ENCODE measurements at regions not wholly inside any gene's neighbourhood (a gene's known extent, or its start where the extent isn't known, plus 50 kb on each side); places are given as distances from the start of the nearest gene placed in this dataset.

- Histone ChIP-seq H3K4me3 (no peak overlapping the region), H3K9me3 (no peaks in the 10 kb centered on the region), H3K36me3 (no peaks in the 10 kb centered on the region), H3K27me3 (ENCODE audit: low read depth) (peaks cover 36% of the 10 kb centered on the region), H3K4me1 (no peaks in the 10 kb centered on the region), H3K27ac (no peak overlapping the region)
- DNase-seq: no peak
- intact Hi-C loops (cut with DNase I): no loop called here
- no peak for TF ChIP-seq CTCF (IDR thresholded peaks at IDR 0.05)
- ATAC-seq: no peak
These were observed 51.3 kb upstream of the IRX4 start for GRCh38 chr5:1934056-1934394.

DNA sequence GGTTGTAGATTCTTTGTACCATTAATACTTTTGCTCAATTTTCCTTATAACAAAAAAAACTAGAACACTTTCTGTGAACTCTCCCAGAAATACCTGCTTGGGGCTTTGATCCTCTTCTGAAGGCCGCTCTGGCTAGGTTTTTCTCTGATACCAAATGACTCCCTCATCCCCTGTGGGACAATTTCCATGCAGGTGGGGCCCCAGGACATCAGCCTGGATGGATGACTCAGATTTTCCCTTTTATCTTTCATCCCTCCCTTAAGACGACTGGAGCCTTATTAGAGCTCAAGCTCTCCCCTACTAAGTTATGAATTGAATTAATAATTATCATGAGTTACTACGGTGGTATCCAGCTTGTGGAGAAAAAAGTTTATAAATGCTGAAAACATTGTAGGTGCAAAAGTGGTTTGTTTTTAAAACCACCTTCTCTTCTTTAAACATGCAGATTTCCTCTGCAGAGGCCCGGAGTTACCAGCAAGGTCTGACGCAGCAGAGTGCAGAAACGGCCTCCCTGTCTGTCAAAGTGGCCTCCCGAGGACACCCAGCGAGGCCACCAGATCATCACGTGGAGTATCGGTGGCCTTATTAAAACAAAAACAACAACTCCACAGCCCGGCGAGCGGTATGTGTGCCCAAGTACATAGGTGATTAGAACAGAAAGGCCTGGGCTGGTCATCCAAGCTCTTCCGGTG is 50.8 kb upstream of the IRX4 start:
- peaks cover 39% of the 10 kb centered on the region for H3K27me3 ChIP-seq (ENCODE audit: low read depth)
- TF ChIP-seq CTCF (IDR thresholded peaks at IDR 0.05): no peak
- intact Hi-C loops (cut with DNase I): no loop called here
- ATAC-seq: no peak
- H3K27ac ChIP-seq: no peak overlapping the region
- H3K4me3 ChIP-seq: no peak overlapping the region
- no peaks in the 10 kb centered on the region for H3K4me1 ChIP-seq
- no peak for DNase-seq
- no peaks in the 10 kb centered on the region for H3K9me3 ChIP-seq
- no peaks in the 10 kb centered on the region for H3K36me3 ChIP-seq

Data from lower lobe of right lung (tissue), 2 donors.